Activated CD4-positive, alpha-beta T cell treated with anti-CD3 and anti-CD28 coated beads, Interleukin-2, Interleukin-6, amounts not matched to agents 100 ng/mL and 50 ng/mL, durations not matched to agents 16 hours and 8 hours (primary cell): ENCODE measurements at regions not wholly inside any gene's neighbourhood (a gene's known extent, or its start where the extent isn't known, plus 50 kb on each side); places are given as distances from the start of the nearest gene placed in this dataset.
"Not testable (repeated sequence)": the region's sequence is repeated elsewhere in the genome, so short reads cannot be mapped to it uniquely, and the experiment has no call there.

ENCODE experiments used
- DNase-seq: peaks from one replicate; pipeline ENCODE4 v3.0.0-alpha.2; 2020

GRCh38 chr6:11380549-11380948 is 148.1 kb upstream of the NEDD9 start:
- no peak for DNase-seq

GRCh38 chr6:11379805-11380204 is 147.3 kb upstream of the NEDD9 start:
- DNase-seq, result no peak

- no peak for DNase-seq
These were observed 146.2 kb upstream of the NEDD9 start for GRCh38 chr6:11378639-11379038.

- DNase-seq, result no peak
These were observed 141.9 kb upstream of the NEDD9 start for GRCh38 chr6:11374036-11375010.

GRCh38 chr6:11373208-11373607 is 140.7 kb upstream of the NEDD9 start:
- no peak for DNase-seq

GRCh38 chr6:11372186-11372790 is 139.8 kb upstream of the NEDD9 start:
- DNase-seq, result not testable (repeated sequence)

GRCh38 chr6:11370191-11371018 is 137.9 kb upstream of the NEDD9 start:
- DNase-seq, result no peak

- DNase-seq, result peak; percentile 75
These were observed 136.3 kb upstream of the NEDD9 start for GRCh38 chr6:11368760-11369159.

- no peak for DNase-seq
These were observed 135.8 kb upstream of the NEDD9 start for GRCh38 chr6:11368264-11368663.

- DNase-seq, result no peak
These were observed 135.3 kb upstream of the NEDD9 start for GRCh38 chr6:11367638-11368199.

- peak; percentile 35 for DNase-seq
These were observed 134.6 kb upstream of the NEDD9 start for GRCh38 chr6:11366934-11367637.

GRCh38 chr6:11366183-11366933 is 133.9 kb upstream of the NEDD9 start:
- peak; percentile 86 for DNase-seq

- no peak for DNase-seq
These were observed 132.5 kb upstream of the NEDD9 start for GRCh38 chr6:11364971-11365397.

- DNase-seq, result peak; percentile 57
These were observed 131.6 kb upstream of the NEDD9 start for GRCh38 chr6:11363881-11364576.

GRCh38 chr6:11362564-11362963 is 130.1 kb upstream of the NEDD9 start:
- no peak for DNase-seq

- DNase-seq, result no peak
These were observed 126.7 kb upstream of the NEDD9 start for GRCh38 chr6:11358904-11359830.

GRCh38 chr6:11357285-11357684 is 124.8 kb upstream of the NEDD9 start:
- DNase-seq, result no peak

- DNase-seq, result no peak
These were observed 124.1 kb upstream of the NEDD9 start for GRCh38 chr6:11356404-11357155.

GRCh38 chr6:11353921-11354389 is 121.5 kb upstream of the NEDD9 start:
- DNase-seq, result peak; percentile 77
